GM12878 (cell line): ENCODE measurements at regions not wholly inside any gene's neighbourhood (a gene's known extent, or its start where the extent isn't known, plus 50 kb on each side); places are given as distances from the start of the nearest gene placed in this dataset.
A peak's percentile ranks its signal among the peaks of the same experiment; 100 is the strongest.

Source experiments
- BCLAF1 ChIP-seq: fragments of 450-650 bp; IDR thresholded peaks from 2 replicates; pipeline ENCODE4 v1.6.1; 2017; ENCODE audit warnings: antibody characterized with exemption, mild to moderate bottlenecking, moderate library complexity
- CREB1 ChIP-seq: IDR thresholded peaks from 2 replicates; pipeline ENCODE4 v1.6.1; 2012; ENCODE audit warnings: low read depth, mild to moderate bottlenecking, inconsistent platforms
- E2F4 ChIP-seq: IDR thresholded peaks from 2 replicates; pipeline ENCODE4 v1.6.1; 2012; ENCODE audit warnings: low read depth, low read length, improper control_type of control experiment
- E2F8 ChIP-seq: fragments of 450-650 bp; IDR thresholded peaks from 2 replicates; pipeline ENCODE4 v1.6.1; 2018; ENCODE audit warnings: mild to moderate bottlenecking, low read depth, moderate library complexity; ENCODE audit not compliant: partially characterized antibody
- HCFC1 ChIP-seq: fragments of 150-350 bp; IDR thresholded peaks from 2 replicates; pipeline ENCODE4 v1.6.1; 2014; ENCODE audit warnings: low read length
- HDAC2 ChIP-seq: fragments of 200-600 bp; sonication (generic); IDR thresholded peaks from 2 replicates; pipeline ENCODE4 v1.6.1; 2017
- NR2F1 ChIP-seq: fragments of 450-650 bp; conservative IDR thresholded peaks from 2 replicates; pipeline ENCODE4 v1.6.1; 2017; ENCODE audit warnings: mild to moderate bottlenecking
- PKNOX1 ChIP-seq: fragments of 450-650 bp; IDR thresholded peaks from 2 replicates; pipeline ENCODE4 v1.6.1; 2016; ENCODE audit warnings: mild to moderate bottlenecking
- RELA ChIP-seq: fragments of 450-650 bp; IDR thresholded peaks from 2 replicates; pipeline ENCODE4 v1.8.0; 2014; ENCODE audit warnings: borderline replicate concordance; ENCODE audit not compliant: partially characterized antibody
- SRF ChIP-seq, 2 experiments: IDR thresholded peaks; 2 replicates each; pipeline ENCODE4 v1.6.1; 2011; ENCODE audit warnings: low read depth in 2 of 2, low read length in 2 of 2, mild to moderate bottlenecking in 1 of 2, moderate library complexity in 1 of 2
- SUZ12 ChIP-seq: fragments of 200-600 bp; sonication (generic); IDR thresholded peaks from one replicate; pipeline ENCODE4 v1.6.1; 2018; ENCODE audit warnings: antibody characterized with exemption, mild to moderate bottlenecking; ENCODE audit not compliant: unreplicated experiment
- TCF3 ChIP-seq: IDR thresholded peaks from 2 replicates; pipeline ENCODE4 v1.6.1; 2012; ENCODE audit warnings: low read depth, mild to moderate bottlenecking, low read length, borderline replicate concordance; ENCODE audit not compliant: insufficient read depth
- ZNF217 ChIP-seq: fragments of 450-650 bp; IDR thresholded peaks from 2 replicates; pipeline ENCODE4 v1.6.1; 2017; ENCODE audit warnings: antibody characterized with exemption, mild to moderate bottlenecking
- ZNF622 ChIP-seq: fragments of 450-650 bp; IDR thresholded peaks from 2 replicates; pipeline ENCODE4 v1.6.1; 2017; ENCODE audit warnings: mild to moderate bottlenecking, inconsistent platforms
- TF ChIP-seq, protein P1 (sequence below): fragments of 450-650 bp; IDR thresholded peaks from 2 replicates; pipeline ENCODE4 v1.6.1; 2017; ENCODE audit warnings: low read depth, mild to moderate bottlenecking, moderate library complexity
- TF ChIP-seq, protein P2 (sequence below): fragments of 450-650 bp; IDR thresholded peaks from 2 replicates; pipeline ENCODE4 v1.6.1; 2017; ENCODE audit warnings: mild to moderate bottlenecking, moderate library complexity

- TF ChIP-seq ZNF622 (no peak), NR2F1 (peak; percentile 91), ZNF217 (no peak), SRF (IDR thresholded peaks at IDR 0.05; ENCODE audit: low read depth in 2 of 2, low read length in 2 of 2) (no peak), PKNOX1 (no peak), CREB1 (no peak), HCFC1 (no peak), BCLAF1 (no peak), E2F8 (no peak), HDAC2 (no peak), RELA (no peak), TCF3 (no peak), SUZ12 (no peak), E2F4 (no peak)
- TF ChIP-seq, protein P1, sequence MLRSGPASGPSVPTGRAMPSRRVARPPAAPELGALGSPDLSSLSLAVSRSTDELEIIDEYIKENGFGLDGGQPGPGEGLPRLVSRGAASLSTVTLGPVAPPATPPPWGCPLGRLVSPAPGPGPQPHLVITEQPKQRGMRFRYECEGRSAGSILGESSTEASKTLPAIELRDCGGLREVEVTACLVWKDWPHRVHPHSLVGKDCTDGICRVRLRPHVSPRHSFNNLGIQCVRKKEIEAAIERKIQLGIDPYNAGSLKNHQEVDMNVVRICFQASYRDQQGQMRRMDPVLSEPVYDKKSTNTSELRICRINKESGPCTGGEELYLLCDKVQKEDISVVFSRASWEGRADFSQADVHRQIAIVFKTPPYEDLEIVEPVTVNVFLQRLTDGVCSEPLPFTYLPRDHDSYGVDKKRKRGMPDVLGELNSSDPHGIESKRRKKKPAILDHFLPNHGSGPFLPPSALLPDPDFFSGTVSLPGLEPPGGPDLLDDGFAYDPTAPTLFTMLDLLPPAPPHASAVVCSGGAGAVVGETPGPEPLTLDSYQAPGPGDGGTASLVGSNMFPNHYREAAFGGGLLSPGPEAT, result no peak
- TF ChIP-seq, protein P2, sequence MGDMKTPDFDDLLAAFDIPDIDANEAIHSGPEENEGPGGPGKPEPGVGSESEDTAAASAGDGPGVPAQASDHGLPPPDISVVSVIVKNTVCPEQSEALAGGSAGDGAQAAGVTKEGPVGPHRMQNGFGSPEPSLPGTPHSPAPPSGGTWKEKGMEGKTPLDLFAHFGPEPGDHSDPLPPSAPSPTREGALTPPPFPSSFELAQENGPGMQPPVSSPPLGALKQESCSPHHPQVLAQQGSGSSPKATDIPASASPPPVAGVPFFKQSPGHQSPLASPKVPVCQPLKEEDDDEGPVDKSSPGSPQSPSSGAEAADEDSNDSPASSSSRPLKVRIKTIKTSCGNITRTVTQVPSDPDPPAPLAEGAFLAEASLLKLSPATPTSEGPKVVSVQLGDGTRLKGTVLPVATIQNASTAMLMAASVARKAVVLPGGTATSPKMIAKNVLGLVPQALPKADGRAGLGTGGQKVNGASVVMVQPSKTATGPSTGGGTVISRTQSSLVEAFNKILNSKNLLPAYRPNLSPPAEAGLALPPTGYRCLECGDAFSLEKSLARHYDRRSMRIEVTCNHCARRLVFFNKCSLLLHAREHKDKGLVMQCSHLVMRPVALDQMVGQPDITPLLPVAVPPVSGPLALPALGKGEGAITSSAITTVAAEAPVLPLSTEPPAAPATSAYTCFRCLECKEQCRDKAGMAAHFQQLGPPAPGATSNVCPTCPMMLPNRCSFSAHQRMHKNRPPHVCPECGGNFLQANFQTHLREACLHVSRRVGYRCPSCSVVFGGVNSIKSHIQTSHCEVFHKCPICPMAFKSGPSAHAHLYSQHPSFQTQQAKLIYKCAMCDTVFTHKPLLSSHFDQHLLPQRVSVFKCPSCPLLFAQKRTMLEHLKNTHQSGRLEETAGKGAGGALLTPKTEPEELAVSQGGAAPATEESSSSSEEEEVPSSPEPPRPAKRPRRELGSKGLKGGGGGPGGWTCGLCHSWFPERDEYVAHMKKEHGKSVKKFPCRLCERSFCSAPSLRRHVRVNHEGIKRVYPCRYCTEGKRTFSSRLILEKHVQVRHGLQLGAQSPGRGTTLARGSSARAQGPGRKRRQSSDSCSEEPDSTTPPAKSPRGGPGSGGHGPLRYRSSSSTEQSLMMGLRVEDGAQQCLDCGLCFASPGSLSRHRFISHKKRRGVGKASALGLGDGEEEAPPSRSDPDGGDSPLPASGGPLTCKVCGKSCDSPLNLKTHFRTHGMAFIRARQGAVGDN, result peak; percentile 95
Measured at GRCh38 chr2:230660294-230661060, 52.2 kb upstream of the CAB39 start (continued).
